HG02571 (cell line): ENCODE measurements at regions not wholly inside any gene's neighbourhood (a gene's known extent, or its start where the extent isn't known, plus 50 kb on each side); places are given as distances from the start of the nearest gene placed in this dataset.

Source experiments
- ATAC-seq: cut with Tn5 transposase; IDR thresholded peaks from one replicate; pipeline ENCODE4 v1.9.1; 2021; ENCODE audit warnings: mild to moderate bottlenecking, moderate library complexity; ENCODE audit not compliant: unreplicated experiment

- no peak for ATAC-seq
Measured at GRCh38 chr13:78802912-78803311, 144.0 kb upstream of the OBI1 start.

DNA sequence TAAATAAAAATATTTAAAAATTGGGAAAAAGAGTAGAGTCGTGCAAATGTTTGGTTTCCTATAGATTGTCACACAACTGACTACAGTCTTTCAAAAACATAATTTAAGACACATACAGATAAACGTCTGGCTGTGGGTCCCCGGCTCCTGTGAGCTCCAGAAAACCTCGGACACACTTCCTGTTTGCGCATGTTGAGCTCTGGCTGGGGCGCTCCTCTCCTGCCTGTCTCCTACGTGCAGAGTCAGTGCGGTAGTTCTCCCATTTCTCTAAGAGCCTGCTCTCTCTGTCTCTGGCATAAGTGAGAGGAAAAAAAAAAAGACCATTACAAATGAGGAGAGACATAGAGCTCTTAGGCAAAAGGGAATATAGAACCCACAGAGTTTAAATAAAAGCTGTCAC, 128.2 kb upstream of the OBI1 start:
- no peak for ATAC-seq

- no peak for ATAC-seq
Measured at GRCh38 chr13:78786459-78786858, 127.5 kb upstream of the OBI1 start.

GRCh38 chr13:78785764-78786163, 126.8 kb upstream of the OBI1 start:
- ATAC-seq, result no peak

- no peak for ATAC-seq
Measured at GRCh38 chr13:78784014-78784750, 125.2 kb upstream of the OBI1 start.

- ATAC-seq, result no peak
Measured at GRCh38 chr13:78780708-78781107, 121.8 kb upstream of the OBI1 start.

GRCh38 chr13:78779608-78780007, 120.7 kb upstream of the OBI1 start:
- no peak for ATAC-seq

- ATAC-seq, result no peak
Measured at GRCh38 chr13:78777976-78778375, 119.0 kb upstream of the OBI1 start.

DNA sequence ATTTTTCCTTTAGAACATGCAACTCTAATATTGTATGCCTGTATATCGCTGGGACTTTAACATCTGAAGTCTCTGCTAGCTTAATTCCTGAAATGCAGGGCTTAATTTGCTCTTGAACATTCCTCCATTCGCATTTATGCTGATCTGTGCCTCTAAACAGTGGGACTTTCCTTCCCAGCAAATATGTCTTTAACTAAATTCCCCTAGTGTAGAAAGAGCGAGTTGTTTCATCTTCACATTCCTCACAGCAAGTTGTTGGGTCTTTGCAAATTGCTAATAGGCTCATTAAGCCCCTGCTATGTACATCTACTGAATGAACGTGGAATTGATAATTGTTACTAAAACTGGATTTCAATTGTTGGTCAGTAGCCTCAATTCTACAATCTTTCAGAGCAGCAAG, 118.4 kb upstream of the OBI1 start:
- ATAC-seq, result no peak

GRCh38 chr13:78772933-78773332, 114.0 kb upstream of the OBI1 start:
- ATAC-seq, result no peak

DNA sequence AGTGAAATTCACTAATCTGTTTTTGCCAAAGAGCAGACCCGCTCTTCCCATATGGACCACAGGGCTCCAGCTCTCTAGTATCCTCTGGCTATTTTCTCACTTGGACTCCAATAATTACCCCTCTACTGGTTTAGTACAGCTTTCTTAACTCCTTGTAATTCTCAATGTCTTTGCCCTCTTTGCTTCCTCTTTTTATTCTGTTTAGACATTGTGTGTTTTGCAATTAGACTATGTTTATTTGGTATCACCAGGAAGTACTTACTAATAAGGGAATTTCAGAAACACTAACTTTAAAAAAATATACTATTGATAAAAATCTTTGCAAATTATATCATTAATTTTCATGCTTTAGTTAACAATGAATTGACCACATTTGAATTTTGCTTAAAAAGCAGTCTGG, 111.6 kb upstream of the OBI1 start:
- ATAC-seq, result no peak

- ATAC-seq, result no peak
Measured at GRCh38 chr13:78768950-78769349, 110.0 kb upstream of the OBI1 start.

DNA sequence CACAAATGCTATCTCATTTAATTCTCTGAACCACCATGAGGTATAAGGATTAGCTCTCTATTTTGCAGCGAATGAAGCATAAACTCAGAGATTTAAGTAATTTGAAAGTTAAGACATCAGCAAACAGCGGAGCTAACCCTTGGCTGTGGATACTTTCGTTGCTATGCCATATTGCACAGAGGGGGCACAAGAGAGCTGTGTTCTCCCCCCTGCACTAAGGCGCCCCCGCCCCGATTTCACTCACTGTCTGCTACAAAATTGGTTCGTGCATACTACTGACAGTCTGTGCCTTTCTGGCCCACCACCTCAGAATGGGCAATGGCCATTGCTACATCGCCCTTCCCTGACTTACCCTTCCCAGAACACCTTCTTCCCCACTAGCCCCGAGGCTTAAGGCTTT, 105.7 kb upstream of the OBI1 start:
- ATAC-seq, result no peak

DNA sequence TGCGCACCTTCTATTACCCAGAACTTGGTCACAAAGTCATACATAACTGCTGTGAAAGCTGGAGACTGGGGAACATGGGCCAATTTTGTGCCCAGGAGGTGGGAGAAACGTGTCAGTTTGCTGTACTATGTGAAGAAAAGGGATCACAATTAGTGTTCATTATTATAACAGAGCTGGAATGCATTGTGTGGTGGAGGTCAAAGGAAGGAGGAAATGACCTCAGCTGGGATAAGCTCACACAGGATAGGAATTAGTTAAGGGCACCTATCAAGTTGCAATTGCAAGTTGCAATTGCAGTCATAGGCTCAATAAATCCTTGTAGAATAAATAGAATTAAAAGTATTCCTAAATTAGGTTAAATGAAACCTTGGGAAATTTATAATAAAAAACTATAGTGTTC, 103.9 kb upstream of the OBI1 start:
- ATAC-seq, result no peak

DNA sequence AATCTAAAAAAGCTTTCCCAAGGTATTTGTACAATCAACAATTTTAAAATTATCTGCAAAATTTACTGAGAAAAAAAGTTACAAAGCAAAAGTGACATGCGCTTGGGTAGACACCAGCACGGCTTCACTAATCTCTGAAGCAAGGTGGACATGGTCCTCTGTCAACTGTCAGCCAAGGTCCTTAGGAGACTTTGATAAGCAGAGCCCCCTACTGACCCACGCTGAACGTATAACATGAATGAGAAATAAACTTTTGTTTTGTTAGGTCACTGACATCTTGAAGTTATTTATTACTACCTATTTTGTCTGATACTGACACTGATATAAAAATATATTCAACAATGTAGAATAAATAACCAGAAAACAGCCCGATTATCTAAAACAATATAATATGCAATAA, 100.7 kb upstream of the OBI1 start:
- ATAC-seq, result no peak

DNA sequence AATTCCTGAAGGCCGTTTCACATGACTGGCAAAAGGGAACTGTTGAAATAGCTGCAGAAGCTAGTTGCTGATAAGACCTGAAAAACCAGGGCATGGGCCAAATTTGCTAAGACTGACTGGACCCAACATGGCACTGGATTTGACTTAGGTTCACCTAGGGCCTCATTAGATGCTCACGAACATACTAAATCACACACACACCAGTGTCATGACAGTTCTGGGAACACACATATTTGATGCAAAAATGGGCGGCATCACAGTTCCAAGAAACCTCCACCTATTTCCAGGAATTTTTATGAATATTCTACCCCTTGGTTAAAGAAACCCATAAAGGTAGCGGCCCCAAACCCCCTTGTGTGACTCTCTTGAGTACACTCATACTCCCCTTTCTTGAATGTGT, 99.6 kb upstream of the OBI1 start:
- no peak for ATAC-seq

GRCh38 chr13:78753435-78753834, 94.5 kb upstream of the OBI1 start:
- no peak for ATAC-seq

GRCh38 chr13:78750735-78751134, 91.8 kb upstream of the OBI1 start:
- no peak for ATAC-seq

DNA sequence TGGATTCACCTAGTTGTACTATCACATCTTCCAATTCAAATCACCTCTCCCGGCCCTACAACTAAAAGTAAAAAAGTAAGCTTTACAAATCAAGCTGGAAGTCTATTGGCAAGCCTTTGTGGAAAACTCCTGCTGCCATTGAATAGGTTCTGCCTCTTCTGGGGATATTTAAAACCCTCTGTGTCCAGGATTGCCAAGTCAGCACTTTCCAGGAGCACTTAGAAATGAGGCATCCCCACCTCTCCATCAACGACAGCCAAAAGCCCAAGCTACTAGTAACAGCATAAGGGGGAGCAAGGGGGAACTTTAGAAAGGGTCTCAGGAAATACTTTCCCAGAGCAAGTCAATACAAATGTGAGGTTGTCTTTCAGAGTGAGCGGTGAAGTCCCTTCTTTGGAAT, 85.0 kb upstream of the OBI1 start:
- no peak for ATAC-seq

DNA sequence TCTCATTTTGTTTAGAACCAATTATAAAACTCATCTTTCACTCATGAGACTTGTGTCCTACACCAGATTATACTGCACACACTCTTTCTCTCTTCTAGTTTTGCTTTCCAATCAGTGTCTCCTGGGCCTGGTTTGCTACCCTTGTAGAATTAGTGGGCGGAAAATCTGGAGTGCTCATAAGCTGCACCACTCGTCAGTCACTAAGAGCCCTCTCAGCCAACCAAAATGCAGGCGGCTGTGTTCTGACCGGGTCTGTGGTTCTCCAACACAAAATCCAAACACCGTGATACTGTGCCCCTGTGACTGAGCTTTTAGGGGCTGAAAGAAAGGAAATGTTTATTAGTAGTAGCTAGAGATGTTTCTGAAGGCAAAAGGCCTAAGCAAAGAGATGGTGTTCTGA, 83.7 kb upstream of the OBI1 start:
- no peak for ATAC-seq

DNA sequence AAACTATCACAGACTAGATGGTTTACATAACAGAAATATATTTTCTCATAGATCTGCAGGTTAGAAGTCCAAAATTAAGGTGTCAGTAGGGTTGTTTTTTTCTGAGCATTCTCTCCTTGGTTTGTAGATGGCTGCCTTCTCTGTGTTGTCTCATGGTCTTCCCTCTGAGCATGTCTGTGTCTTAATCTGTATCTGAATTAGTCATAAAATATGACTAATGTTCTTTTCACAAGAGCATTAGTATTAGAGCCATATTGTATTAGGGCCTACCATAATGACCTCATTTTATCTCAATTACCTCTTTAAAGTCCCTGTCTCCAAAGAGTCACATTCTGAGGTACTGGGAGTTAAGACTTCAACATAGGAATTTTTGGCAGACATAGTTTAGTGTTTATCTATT, 77.2 kb upstream of the OBI1 start:
- ATAC-seq, result no peak

- ATAC-seq, result no peak
Measured at GRCh38 chr13:78732445-78733017, 73.6 kb upstream of the OBI1 start.

DNA sequence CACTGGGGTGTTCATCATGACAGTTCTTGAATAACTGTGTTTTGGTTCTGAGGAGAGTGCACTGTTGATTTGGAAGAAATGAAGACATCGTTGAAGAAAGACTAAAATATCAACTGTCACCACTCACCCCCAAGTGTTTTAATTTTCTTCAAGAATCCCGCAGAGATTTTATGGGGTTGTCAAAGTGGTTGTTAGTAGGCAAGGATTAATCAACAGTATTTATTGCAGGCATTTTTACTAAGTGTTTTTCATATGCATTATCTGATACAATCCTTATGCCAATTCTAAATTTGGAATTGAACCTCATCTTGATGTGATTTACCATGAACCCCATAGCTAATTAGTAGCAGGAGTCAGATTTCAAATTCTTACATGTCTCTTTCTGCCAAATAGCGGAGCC, 63.7 kb upstream of the OBI1 start:
- no peak for ATAC-seq
